ENCODE measurements at regions not wholly inside any gene's neighbourhood (a gene's known extent, or its start where the extent isn't known, plus 50 kb on each side); places are given as distances from the start of the nearest gene placed in this dataset.

DNA sequence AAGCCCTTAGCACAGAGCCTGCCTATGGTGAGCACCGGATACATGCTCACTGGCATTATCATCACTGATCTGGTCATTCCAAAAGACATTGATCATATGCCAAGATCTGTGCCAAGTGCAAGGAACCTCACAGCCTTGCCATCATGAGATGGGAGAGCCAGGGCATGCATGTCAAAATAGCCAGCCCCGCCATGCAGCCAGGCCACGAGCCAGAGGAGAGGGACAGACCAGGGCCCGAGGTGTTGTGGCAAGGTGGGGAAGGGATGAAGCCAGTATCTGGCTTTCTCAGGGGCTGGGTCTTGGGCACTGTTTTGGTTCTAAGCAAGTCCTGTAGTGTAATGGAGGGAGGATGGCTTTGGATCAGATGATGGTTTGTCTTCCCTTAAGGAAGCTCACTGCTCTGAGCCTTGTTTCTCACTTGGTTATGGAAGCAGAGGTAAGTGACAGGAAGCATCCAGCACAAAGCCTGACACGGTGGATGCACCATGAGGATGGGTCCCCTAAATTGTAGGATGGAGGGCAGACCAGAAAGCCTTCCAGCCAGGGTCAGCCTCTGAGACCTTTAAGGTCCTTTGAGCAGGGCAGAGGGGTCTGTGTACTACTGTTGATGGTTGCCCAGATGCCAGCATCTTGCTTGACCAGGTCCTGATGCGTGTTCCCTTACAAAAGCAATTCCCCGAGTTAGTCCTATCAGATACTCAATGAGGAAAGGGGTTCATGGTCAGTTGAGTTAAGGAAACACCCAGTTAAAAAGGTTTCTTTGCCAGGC is 247.7 kb upstream of the TLE3 start:
- POLR2A ChIA-PET, result no interaction called here
- no peaks in the 10 kb centered on the region for H3K9me1 ChIP-seq (ENCODE audit: control insufficient read depth, insufficient read depth, low read length)
- no peak overlapping the region for H3K9ac ChIP-seq (ENCODE audit: insufficient read depth in 1 of 2, low read depth in 2 of 2, low read length in 2 of 2)
- H3K4me3 ChIP-seq, result no peak overlapping the region
- FAIRE-seq (no peak), DNase-seq (ENCODE audit: extremely low read depth in 1 of 4, low spot score in 3 of 4) (no peak), ATAC-seq (no peak)
- H2AFZ ChIP-seq (ENCODE audit: low read depth, low read length), result no peak overlapping the region
- H3K79me2 ChIP-seq (ENCODE audit: control insufficient read depth, insufficient read depth, low read length), result no peaks in the 10 kb centered on the region
- H3K9me3 ChIP-seq (replicated peaks; ENCODE audit: control insufficient read depth, insufficient read depth, low read depth, low read length), result no peaks in the 10 kb centered on the region
- BruUV-seq (replicated peaks), result no TSS peak
- no peaks in the 10 kb centered on the region for H3K36me3 ChIP-seq (ENCODE audit: control insufficient read depth, insufficient read depth, low read length)
- CTCF ChIA-PET (ENCODE audit: low intra/inter-chr PET ratio), result no interaction called here
- intact Hi-C loops (cut with micrococcal nuclease) (no loop called here), in situ Hi-C loops (cut with MboI) (no loop called here)
- TF ChIP-seq ARID1B (IDR thresholded peaks at IDR 0.05) (no peak), ZNF77 (CRISPR knock-in tag; IDR thresholded peaks at IDR 0.05) (no peak), DACH1 (IDR thresholded peaks at IDR 0.05; ENCODE audit: partially characterized antibody) (no peak), E2F4 (CRISPR knock-in tag; IDR thresholded peaks at IDR 0.05; ENCODE audit: low read depth) (no peak), HDAC8 (tag; IDR thresholded peaks at IDR 0.05) (no peak), KDM2B (CRISPR knock-in tag; IDR thresholded peaks at IDR 0.05) (no peak), SMAD1 (IDR thresholded peaks at IDR 0.05; ENCODE audit: low read depth, low read length, partially characterized antibody) (no peak), EWSR1 (IDR thresholded peaks at IDR 0.05; ENCODE audit: borderline replicate concordance, low read depth, partially characterized antibody) (no peak), IFI16 (CRISPR knock-in tag; IDR thresholded peaks at IDR 0.05) (no peak), POLR3A (IDR thresholded peaks at IDR 0.05; ENCODE audit: borderline replicate concordance, extremely low read depth, insufficient read depth, insufficient read length) (no peak), NCOR1 (IDR thresholded peaks at IDR 0.05) (no peak), CHCHD3 (CRISPR knock-in tag; IDR thresholded peaks at IDR 0.05) (no peak)
- TF ChIP-seq, protein P1, sequence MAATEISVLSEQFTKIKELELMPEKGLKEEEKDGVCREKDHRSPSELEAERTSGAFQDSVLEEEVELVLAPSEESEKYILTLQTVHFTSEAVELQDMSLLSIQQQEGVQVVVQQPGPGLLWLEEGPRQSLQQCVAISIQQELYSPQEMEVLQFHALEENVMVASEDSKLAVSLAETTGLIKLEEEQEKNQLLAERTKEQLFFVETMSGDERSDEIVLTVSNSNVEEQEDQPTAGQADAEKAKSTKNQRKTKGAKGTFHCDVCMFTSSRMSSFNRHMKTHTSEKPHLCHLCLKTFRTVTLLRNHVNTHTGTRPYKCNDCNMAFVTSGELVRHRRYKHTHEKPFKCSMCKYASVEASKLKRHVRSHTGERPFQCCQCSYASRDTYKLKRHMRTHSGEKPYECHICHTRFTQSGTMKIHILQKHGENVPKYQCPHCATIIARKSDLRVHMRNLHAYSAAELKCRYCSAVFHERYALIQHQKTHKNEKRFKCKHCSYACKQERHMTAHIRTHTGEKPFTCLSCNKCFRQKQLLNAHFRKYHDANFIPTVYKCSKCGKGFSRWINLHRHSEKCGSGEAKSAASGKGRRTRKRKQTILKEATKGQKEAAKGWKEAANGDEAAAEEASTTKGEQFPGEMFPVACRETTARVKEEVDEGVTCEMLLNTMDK (IDR thresholded peaks at IDR 0.05; ENCODE audit: borderline replicate concordance, insufficient read depth, low read depth, low read length, poor library complexity, severe bottlenecking), result no peak
- TF ChIP-seq, protein P2, sequence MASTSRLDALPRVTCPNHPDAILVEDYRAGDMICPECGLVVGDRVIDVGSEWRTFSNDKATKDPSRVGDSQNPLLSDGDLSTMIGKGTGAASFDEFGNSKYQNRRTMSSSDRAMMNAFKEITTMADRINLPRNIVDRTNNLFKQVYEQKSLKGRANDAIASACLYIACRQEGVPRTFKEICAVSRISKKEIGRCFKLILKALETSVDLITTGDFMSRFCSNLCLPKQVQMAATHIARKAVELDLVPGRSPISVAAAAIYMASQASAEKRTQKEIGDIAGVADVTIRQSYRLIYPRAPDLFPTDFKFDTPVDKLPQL (IDR thresholded peaks at IDR 0.05; ENCODE audit: extremely low read depth, insufficient read length), result no peak
- peaks cover 21 to 55% of the 10 kb centered on the region in 2 experiments for H3K27me3 ChIP-seq (ENCODE audit: control insufficient read depth in 2 of 2, insufficient read depth in 2 of 2, low read length in 2 of 2)
- WGBS (ENCODE audit: insufficient coverage, low coverage, missing lambda C conversion rate), result 1% methylated on average over 7 of the region's 7 CpGs
- H3K4me1 ChIP-seq (replicated peaks in 1 of 2; ENCODE audit: control insufficient read depth in 2 of 2, insufficient read depth in 2 of 2, low read length in 2 of 2), result no peaks in the 10 kb centered on the region; a peak in 1 of 5 replicates
- no peaks in the 10 kb centered on the region for H4K20me1 ChIP-seq (replicated peaks; ENCODE audit: control insufficient read depth, insufficient read depth, low read length)
- no peak overlapping the region for H3K27ac ChIP-seq (ENCODE audit: extremely low read depth, low read depth, low read length)
- H3K4me2 ChIP-seq (ENCODE audit: insufficient read depth, low read length), result no peak overlapping the region
